Liver (tissue), 8 donors: ENCODE measurements at regions not wholly inside any gene's neighbourhood (a gene's known extent, or its start where the extent isn't known, plus 50 kb on each side); places are given as distances from the start of the nearest gene placed in this dataset.

Experiments
- DNase-seq: peaks from one replicate; pipeline ENCODE4 v3.0.0-alpha.2; 2017; ENCODE audit warnings: low spot score
- H3K27ac ChIP-seq, 2 donors: one replicate each; pipeline ENCODE4 v1.7.0; 2013; ENCODE audit warnings: inconsistent platforms in 2 of 2, low read length in 2 of 2, control low read depth in 1 of 2, low read depth in 1 of 2, mild to moderate bottlenecking in 1 of 2
- H3K27me3 ChIP-seq, 4 donors: one replicate each; pipeline versions ENCODE4 v1.6.1 to v1.7.0; 2013; ENCODE audit warnings: low read length in 3 of 4, inconsistent platforms in 1 of 4, mild to moderate bottlenecking in 1 of 4, moderate library complexity in 1 of 4; ENCODE audit not compliant: control insufficient read depth in 4 of 4, insufficient read depth in 4 of 4
- H3K36me3 ChIP-seq, 4 donors: one replicate each; pipeline versions ENCODE4 v1.6.1 to v1.7.0; 2013; ENCODE audit warnings: low read length in 3 of 4, mild to moderate bottlenecking in 3 of 4, low read depth in 1 of 4, moderate library complexity in 1 of 4; ENCODE audit not compliant: control insufficient read depth in 4 of 4, insufficient read depth in 3 of 4
- H3K4me1 ChIP-seq, 4 donors: one replicate each; pipeline versions ENCODE4 v1.6.1 to v1.7.0; 2013; ENCODE audit warnings: low read length in 3 of 4, mild to moderate bottlenecking in 3 of 4, moderate library complexity in 1 of 4; ENCODE audit not compliant: control insufficient read depth in 4 of 4, insufficient read depth in 4 of 4
- H3K4me3 ChIP-seq, 3 donors: one replicate each; pipeline versions ENCODE4 v1.6.1 to v1.7.0; 2013; ENCODE audit warnings: low read length in 3 of 3, control low read depth in 1 of 3, low read depth in 1 of 3, mild to moderate bottlenecking in 1 of 3
- H3K9ac ChIP-seq, 2 donors: one replicate each; pipeline ENCODE4 v1.7.0; 2013; ENCODE audit warnings: low read length in 2 of 2, mild to moderate bottlenecking in 2 of 2, moderate library complexity in 2 of 2, control low read depth in 1 of 2, low read depth in 1 of 2
- H3K9me3 ChIP-seq, 4 donors: one replicate each; pipeline versions ENCODE4 v1.6.1 to v1.7.0; 2013; ENCODE audit warnings: low read length in 3 of 4; ENCODE audit not compliant: control insufficient read depth in 4 of 4
- EGR1 ChIP-seq, 2 donors: IDR thresholded peaks; 2 replicates each; pipeline ENCODE4 v1.6.1; 2016 to 2018; ENCODE audit warnings: antibody characterized with exemption in 2 of 2, low read depth in 2 of 2
- FOXA2 ChIP-seq: IDR thresholded peaks from 2 replicates; pipeline ENCODE4 v1.6.1; 2016; ENCODE audit warnings: antibody characterized with exemption
- GABPA ChIP-seq, 2 donors: IDR thresholded peaks in 1 of 2; conservative IDR thresholded peaks in 1 of 2; 2 replicates each; pipeline ENCODE4 v1.6.1; 2016; ENCODE audit warnings: antibody characterized with exemption in 2 of 2, mild to moderate bottlenecking in 1 of 2, moderate library complexity in 1 of 2
- HNF4A ChIP-seq, 2 donors: conservative IDR thresholded peaks; 2 replicates each; pipeline ENCODE4 v1.6.1; 2016; ENCODE audit warnings: antibody characterized with exemption in 2 of 2, mild to moderate bottlenecking in 2 of 2
- HNF4G ChIP-seq: IDR thresholded peaks from 2 replicates; pipeline ENCODE4 v1.6.1; 2016; ENCODE audit warnings: antibody characterized with exemption
- NR2F2 ChIP-seq: IDR thresholded peaks from 2 replicates; pipeline ENCODE4 v1.6.1; 2016; ENCODE audit warnings: antibody characterized with exemption
- RXRA ChIP-seq, 2 donors: IDR thresholded peaks; 2 replicates each; pipeline ENCODE4 v1.6.1; 2017 to 2018; ENCODE audit warnings: antibody characterized with exemption in 2 of 2, mild to moderate bottlenecking in 1 of 2
- SP1 ChIP-seq: IDR thresholded peaks from 2 replicates; pipeline ENCODE4 v1.6.1; 2018; ENCODE audit warnings: antibody characterized with exemption, mild to moderate bottlenecking
- WGBS: extraction: QIAGEN DNeasy Blood & Tissue Kit; methylation state at CpG from one replicate; pipeline ENCODE4 v1.1.7; 2013; 5-methylcytosine and 5-hydroxymethylcytosine counted together
- TF ChIP-seq, protein P1 (sequence below): fragments of 150-350 bp; IDR thresholded peaks from 2 replicates; pipeline ENCODE4 v1.5.1; 2017; ENCODE audit warnings: improper control_type of control experiment, low read depth, low read length; ENCODE audit not compliant: missing input control
- TF ChIP-seq, protein P2 (sequence below): IDR thresholded peaks from 2 replicates; pipeline ENCODE4 v1.6.1; 2016; ENCODE audit warnings: antibody characterized with exemption
- TF ChIP-seq, protein P3 (sequence below): IDR thresholded peaks from 2 replicates; pipeline ENCODE4 v1.6.1; 2016; ENCODE audit warnings: antibody characterized with exemption
- donor health status: healthy.
- donor health status: healthy.
- donor health status: healthy.
- donor health status: healthy.
- donor health status: healthy.

DNA sequence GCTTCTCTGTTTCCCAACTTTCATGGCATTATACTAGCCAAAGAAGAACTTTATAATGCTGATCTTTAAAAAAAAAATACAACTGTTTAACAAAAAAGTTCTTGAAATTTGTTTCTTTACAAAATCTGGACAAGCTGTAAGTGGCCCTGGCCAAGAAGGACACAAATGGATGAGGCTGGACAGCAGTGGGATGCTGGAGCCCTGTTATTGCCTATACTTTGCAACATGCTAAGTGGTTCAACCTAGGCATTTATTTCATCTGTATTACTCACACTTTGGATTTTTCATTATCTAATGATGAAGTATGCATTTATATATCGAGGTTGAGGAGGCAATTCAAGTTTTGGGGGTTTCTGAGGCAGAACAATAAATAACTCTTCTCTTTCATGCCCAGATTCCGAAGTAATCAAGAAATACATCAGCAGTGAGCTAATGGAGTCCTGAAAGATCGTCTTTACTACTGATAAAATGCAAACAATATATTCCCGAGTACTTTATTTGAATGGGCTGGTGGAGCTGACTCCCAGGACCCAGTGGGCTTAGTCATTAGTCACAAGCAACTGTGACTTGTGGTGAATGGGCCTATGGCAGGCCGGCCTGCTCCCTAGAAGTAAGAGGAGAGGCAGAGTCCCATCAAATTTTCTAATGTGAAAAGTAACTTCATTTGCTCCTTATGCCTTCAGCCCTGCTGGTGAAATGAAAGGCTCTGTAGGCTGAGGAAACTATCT, 177.3 kb upstream of the DPH6 start:
- no peaks in the 10 kb centered on the region for H3K27me3 ChIP-seq
- H3K27ac ChIP-seq: no peak overlapping the region
- H3K9me3 ChIP-seq: no peaks in the 10 kb centered on the region
- peaks cover 0 to 2% (median 0%) of the 10 kb centered on the region in 4 donors for H3K4me1 ChIP-seq
- no peak overlapping the region for H3K9ac ChIP-seq
- H3K36me3 ChIP-seq: no peaks in the 10 kb centered on the region
- 59% methylated on average over 5 of the region's 5 CpGs for WGBS
- TF ChIP-seq HNF4G: no peak
- no peak for TF ChIP-seq SP1
- TF ChIP-seq HNF4A (conservative IDR thresholded peaks at IDR 0.05): no peak
- no peak for TF ChIP-seq FOXA2
- TF ChIP-seq NR2F2: no peak
- DNase-seq: no peak
- no peak overlapping the region for H3K4me3 ChIP-seq

DNA sequence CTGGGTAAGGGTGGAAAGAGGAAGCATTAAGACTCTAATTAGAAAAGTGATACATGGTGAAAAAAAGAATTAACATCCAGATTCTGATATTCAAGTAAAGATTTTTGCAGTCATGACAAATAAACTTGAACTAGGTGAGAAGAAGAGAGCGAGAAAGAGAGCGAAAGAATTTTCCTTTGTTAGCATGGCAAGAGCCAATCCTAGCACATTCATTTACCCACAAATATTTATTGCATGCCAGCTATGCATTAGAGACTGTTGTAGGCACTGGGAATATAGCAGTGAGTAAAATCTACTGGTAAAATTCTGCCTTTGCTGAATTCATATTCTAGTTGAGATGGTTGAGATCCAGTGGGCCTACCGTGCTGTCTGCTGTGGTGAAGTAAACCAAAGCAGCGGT, 177.9 kb upstream of the DPH6 start:
- no peak for DNase-seq
- Histone ChIP-seq H3K27ac (no peak overlapping the region), H3K4me1 (peaks cover 0 to 3% (median 2%) of the 10 kb centered on the region in 4 donors), H3K9me3 (no peaks in the 10 kb centered on the region), H3K4me3 (no peak overlapping the region), H3K36me3 (no peaks in the 10 kb centered on the region), H3K9ac (no peak overlapping the region), H3K27me3 (no peaks in the 10 kb centered on the region)
- TF ChIP-seq HNF4A (conservative IDR thresholded peaks at IDR 0.05) (no peak), FOXA2 (no peak), SP1 (no peak), EGR1 (IDR thresholded peaks at IDR 0.05; ENCODE audit: low read depth in 2 of 2) (no peak), GABPA (IDR thresholded peaks at IDR 0.05 in 1 of 2, conservative IDR thresholded peaks at IDR 0.05 in 1 of 2) (no peak)
- TF ChIP-seq, protein P1, sequence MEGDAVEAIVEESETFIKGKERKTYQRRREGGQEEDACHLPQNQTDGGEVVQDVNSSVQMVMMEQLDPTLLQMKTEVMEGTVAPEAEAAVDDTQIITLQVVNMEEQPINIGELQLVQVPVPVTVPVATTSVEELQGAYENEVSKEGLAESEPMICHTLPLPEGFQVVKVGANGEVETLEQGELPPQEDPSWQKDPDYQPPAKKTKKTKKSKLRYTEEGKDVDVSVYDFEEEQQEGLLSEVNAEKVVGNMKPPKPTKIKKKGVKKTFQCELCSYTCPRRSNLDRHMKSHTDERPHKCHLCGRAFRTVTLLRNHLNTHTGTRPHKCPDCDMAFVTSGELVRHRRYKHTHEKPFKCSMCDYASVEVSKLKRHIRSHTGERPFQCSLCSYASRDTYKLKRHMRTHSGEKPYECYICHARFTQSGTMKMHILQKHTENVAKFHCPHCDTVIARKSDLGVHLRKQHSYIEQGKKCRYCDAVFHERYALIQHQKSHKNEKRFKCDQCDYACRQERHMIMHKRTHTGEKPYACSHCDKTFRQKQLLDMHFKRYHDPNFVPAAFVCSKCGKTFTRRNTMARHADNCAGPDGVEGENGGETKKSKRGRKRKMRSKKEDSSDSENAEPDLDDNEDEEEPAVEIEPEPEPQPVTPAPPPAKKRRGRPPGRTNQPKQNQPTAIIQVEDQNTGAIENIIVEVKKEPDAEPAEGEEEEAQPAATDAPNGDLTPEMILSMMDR: no peak
- TF ChIP-seq, protein P2, sequence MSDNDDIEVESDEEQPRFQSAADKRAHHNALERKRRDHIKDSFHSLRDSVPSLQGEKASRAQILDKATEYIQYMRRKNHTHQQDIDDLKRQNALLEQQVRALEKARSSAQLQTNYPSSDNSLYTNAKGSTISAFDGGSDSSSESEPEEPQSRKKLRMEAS: no peak
- TF ChIP-seq, protein P3, sequence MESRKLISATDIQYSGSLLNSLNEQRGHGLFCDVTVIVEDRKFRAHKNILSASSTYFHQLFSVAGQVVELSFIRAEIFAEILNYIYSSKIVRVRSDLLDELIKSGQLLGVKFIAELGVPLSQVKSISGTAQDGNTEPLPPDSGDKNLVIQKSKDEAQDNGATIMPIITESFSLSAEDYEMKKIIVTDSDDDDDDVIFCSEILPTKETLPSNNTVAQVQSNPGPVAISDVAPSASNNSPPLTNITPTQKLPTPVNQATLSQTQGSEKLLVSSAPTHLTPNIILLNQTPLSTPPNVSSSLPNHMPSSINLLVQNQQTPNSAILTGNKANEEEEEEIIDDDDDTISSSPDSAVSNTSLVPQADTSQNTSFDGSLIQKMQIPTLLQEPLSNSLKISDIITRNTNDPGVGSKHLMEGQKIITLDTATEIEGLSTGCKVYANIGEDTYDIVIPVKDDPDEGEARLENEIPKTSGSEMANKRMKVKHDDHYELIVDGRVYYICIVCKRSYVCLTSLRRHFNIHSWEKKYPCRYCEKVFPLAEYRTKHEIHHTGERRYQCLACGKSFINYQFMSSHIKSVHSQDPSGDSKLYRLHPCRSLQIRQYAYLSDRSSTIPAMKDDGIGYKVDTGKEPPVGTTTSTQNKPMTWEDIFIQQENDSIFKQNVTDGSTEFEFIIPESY: no peak
- WGBS: 94% methylated on average over 4 of the region's 4 CpGs

DNA sequence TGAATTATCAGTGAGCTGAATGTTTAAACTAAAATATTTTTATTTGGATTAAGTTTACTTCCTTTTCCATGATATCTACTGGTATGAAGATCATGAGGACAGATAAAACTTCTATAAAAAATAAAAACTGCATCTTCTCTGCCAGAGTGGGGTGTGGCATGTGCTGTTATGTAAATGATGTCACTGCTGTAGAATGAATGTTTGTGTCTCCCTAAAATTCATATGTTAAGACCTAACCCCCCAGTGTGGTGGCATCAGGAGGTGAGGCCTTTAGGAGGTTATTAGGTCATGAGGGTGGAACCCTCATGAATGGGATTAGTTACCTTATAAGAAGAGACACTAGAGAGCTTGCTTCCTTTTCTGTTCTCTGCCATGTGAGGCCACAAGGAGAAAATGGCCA, 178.7 kb upstream of the DPH6 start:
- Histone ChIP-seq H3K4me1 (peaks cover 0 to 6% (median 2%) of the 10 kb centered on the region in 4 donors), H3K36me3 (no peaks in the 10 kb centered on the region), H3K27me3 (no peaks in the 10 kb centered on the region), H3K9ac (no peak overlapping the region), H3K9me3 (no peaks in the 10 kb centered on the region), H3K4me3 (no peak overlapping the region), H3K27ac (no peak overlapping the region)
- DNase-seq: no peak
- no peak for TF ChIP-seq RXRA (IDR thresholded peaks at IDR 0.05)
- TF ChIP-seq NR2F2: no peak
- TF ChIP-seq GABPA (IDR thresholded peaks at IDR 0.05 in 1 of 2, conservative IDR thresholded peaks at IDR 0.05 in 1 of 2): no peak
- no peak for TF ChIP-seq HNF4A (conservative IDR thresholded peaks at IDR 0.05)
- TF ChIP-seq EGR1 (IDR thresholded peaks at IDR 0.05; ENCODE audit: low read depth in 2 of 2): no peak
